Panc1 (cell line): ENCODE measurements at regions not wholly inside any gene's neighbourhood (a gene's known extent, or its start where the extent isn't known, plus 50 kb on each side); places are given as distances from the start of the nearest gene placed in this dataset.

Source experiments
- ATAC-seq: fragments of 200-7000 bp; cut with Tn5 transposase; 2 replicates; pipeline ENCODE4 v1.9.1; 2020; ENCODE audit warnings: mild to moderate bottlenecking, moderate library complexity
- BruUV-seq: library from RNA; stranded (reverse); fragments of 400-500 nt; replicated peaks from 2 replicates; lab custom pipeline; 2021; lab: Mats Ljungman, UMichigan
- CTCF ChIA-PET: fragments of 300-600 bp; sonication (Branson Sonifier 250); formaldehyde crosslinking; loops from one replicate; lab custom pipeline; 2022; ENCODE audit warnings: antibody characterized with exemption; lab: Charles Lee
- POLR2A ChIA-PET: fragments of 300-600 bp; sonication (Branson Sonifier 250); formaldehyde crosslinking; loops from one replicate; lab custom pipeline; 2022; ENCODE audit warnings: antibody characterized with exemption; lab: Charles Lee
- DNase-seq: peaks from one replicate; pipeline ENCODE4 v3.0.0-alpha.2; 2010; ENCODE audit warnings: low read depth, low spot score
- H3K27ac ChIP-seq: 2 replicates; pipeline ENCODE4 v1.5.1; 2011; ENCODE audit warnings: mild to moderate bottlenecking, low read length, inconsistent platforms
- H3K27me3 ChIP-seq: fragments of 200-500 bp; sonication (Bioruptor generic); 2 replicates; pipeline ENCODE4 v1.6.0; 2014; ENCODE audit warnings: low read length, inconsistent platforms; ENCODE audit not compliant: control insufficient read depth, insufficient read depth
- H3K36me3 ChIP-seq: fragments of 200-500 bp; sonication (Bioruptor generic); 2 replicates; pipeline ENCODE4 v1.5.1; 2014; ENCODE audit warnings: inconsistent platforms, mild to moderate bottlenecking, low read length, moderate library complexity; ENCODE audit not compliant: control insufficient read depth, insufficient read depth
- H3K4me1 ChIP-seq: 2 replicates; pipeline ENCODE4 v1.5.1; 2011; ENCODE audit warnings: inconsistent platforms, mild to moderate bottlenecking, low read length, moderate library complexity; ENCODE audit not compliant: control insufficient read depth, insufficient read depth
- H3K4me3 ChIP-seq, 2 experiments: 2 replicates each; pipeline ENCODE4 v1.5.1; 2011 to 2012; ENCODE audit warnings: low read depth in 2 of 2, low read length in 2 of 2, mild to moderate bottlenecking in 2 of 2, inconsistent platforms in 1 of 2, moderate library complexity in 1 of 2
- H3K9me3 ChIP-seq: fragments of 200-500 bp; sonication (Bioruptor generic); 2 replicates; pipeline ENCODE4 v1.5.1; 2014; ENCODE audit warnings: low read depth, mild to moderate bottlenecking, inconsistent platforms, low read length, moderate library complexity; ENCODE audit not compliant: control insufficient read depth, insufficient read depth
- CTCF ChIP-seq: fragments of 450-650 bp; IDR thresholded peaks from 2 replicates; pipeline ENCODE4 v1.5.1; 2017; ENCODE audit warnings: mild to moderate bottlenecking
- POLR2AphosphoS5 ChIP-seq: IDR thresholded peaks from 2 replicates; pipeline ENCODE4 v1.6.1; 2012; ENCODE audit warnings: mild to moderate bottlenecking, low read depth, low read length, moderate library complexity
- REST ChIP-seq, 2 experiments: IDR thresholded peaks; 2 replicates each; pipeline ENCODE4 v1.6.1; 2011 to 2012; ENCODE audit warnings: low read depth in 2 of 2, control low read depth in 1 of 2, low read length in 1 of 2, mild to moderate bottlenecking in 1 of 2, moderate library complexity in 1 of 2; ENCODE audit not compliant: insufficient read depth in 1 of 2
- SIN3A ChIP-seq: IDR thresholded peaks from 2 replicates; pipeline ENCODE4 v1.6.1; 2012; ENCODE audit warnings: low read depth, mild to moderate bottlenecking, low read length, moderate library complexity, borderline replicate concordance; ENCODE audit not compliant: insufficient read depth
- TCF7L2 ChIP-seq: IDR thresholded peaks from 2 replicates; pipeline ENCODE4 v1.6.1; 2011; ENCODE audit warnings: mild to moderate bottlenecking, low read depth, low read length, inconsistent platforms
- in situ Hi-C: cut with HindIII; loops from 2 replicates; pipeline ENCODE4 v1.10.0; 2016; ENCODE audit warnings: low sequenced_read_pairs, low pct_unique_long_range_greater_than_20kb
- intact Hi-C: fragments of 100-400 bp; cut with micrococcal nuclease; formaldehyde crosslinking; loops from one replicate; pipeline ENCODE4 v1.10.0; 2022; ENCODE audit not compliant: unreplicated experiment

GRCh38 chr18:79625195-79625923 lies 54.2 kb upstream of the CTDP1 start:
- no peaks in the 10 kb centered on the region for H3K36me3 ChIP-seq
- TF ChIP-seq TCF7L2 (no peak), SIN3A (no peak), CTCF (no peak), REST (IDR thresholded peaks at IDR 0.05; ENCODE audit: insufficient read depth in 1 of 2, low read depth in 2 of 2, low read length in 1 of 2) (no peak), POLR2AphosphoS5 (no peak)
- H3K4me3 ChIP-seq: no peak overlapping the region
- no TSS peak for BruUV-seq
- ATAC-seq: no peak
- H3K27ac ChIP-seq: no peak overlapping the region
- intact Hi-C loops: no loop called here
- H3K4me1 ChIP-seq: no peaks in the 10 kb centered on the region
- no peak for DNase-seq
- H3K27me3 ChIP-seq: peaks cover 23% of the 10 kb centered on the region
- H3K9me3 ChIP-seq: no peaks in the 10 kb centered on the region
- ChIA-PET CTCF (no interaction called here), POLR2A (no interaction called here)
- in situ Hi-C loops: no loop called here

GRCh38 chr18:79625924-79626561 lies 53.6 kb upstream of the CTDP1 start:
- intact Hi-C loops: no loop called here
- CTCF ChIA-PET: no interaction called here
- POLR2A ChIA-PET: no interaction called here
- H3K4me3 ChIP-seq: no peak overlapping the region
- TF ChIP-seq POLR2AphosphoS5 (no peak), TCF7L2 (no peak), REST (IDR thresholded peaks at IDR 0.05; ENCODE audit: insufficient read depth in 1 of 2, low read depth in 2 of 2, low read length in 1 of 2) (no peak), CTCF (no peak), SIN3A (no peak)
- H3K36me3 ChIP-seq: no peaks in the 10 kb centered on the region
- peaks cover 23% of the 10 kb centered on the region for H3K27me3 ChIP-seq
- no peaks in the 10 kb centered on the region for H3K4me1 ChIP-seq
- DNase-seq (no peak), ATAC-seq (no peak)
- no peak overlapping the region for H3K27ac ChIP-seq
- no TSS peak for BruUV-seq
- in situ Hi-C loops: no loop called here
- H3K9me3 ChIP-seq: no peaks in the 10 kb centered on the region
